SK-N-SH treated with all-trans-retinoic acid at 6 μM for 48 hours (cell line): ENCODE measurements at regions not wholly inside any gene's neighbourhood (a gene's known extent, or its start where the extent isn't known, plus 50 kb on each side); places are given as distances from the start of the nearest gene placed in this dataset.

Experiments
- ARNTL ChIP-seq: fragments of 450-650 bp; formaldehyde crosslinking; IDR thresholded peaks from 2 replicates; pipeline ENCODE4 v1.5.0; 2020; ENCODE audit warnings: low read depth, mild to moderate bottlenecking, moderate library complexity, borderline replicate concordance
- BACH2 ChIP-seq: fragments of 250-450 bp; sonication (Bioruptor Pico); IDR thresholded peaks from 2 replicates; pipeline ENCODE4 v1.9.0; 2021; ENCODE audit warnings: mild to moderate bottlenecking, borderline replicate concordance
- ESRRG ChIP-seq: fragments of 250-450 bp; sonication (Bioruptor Pico); IDR thresholded peaks from 2 replicates; pipeline ENCODE4 v1.6.1; 2021; ENCODE audit warnings: mild to moderate bottlenecking
- GLIS3 ChIP-seq: fragments of 250-450 bp; sonication (Bioruptor Pico); IDR thresholded peaks from 2 replicates; pipeline ENCODE4 v1.5.0; 2020; ENCODE audit warnings: mild to moderate bottlenecking, moderate library complexity
- OSR1 ChIP-seq: fragments of 250-450 bp; sonication (Bioruptor Pico); IDR thresholded peaks from 2 replicates; pipeline ENCODE4 v1.8.0; 2022; ENCODE audit warnings: moderate library complexity, mild to moderate bottlenecking, inconsistent platforms
- PPARA ChIP-seq: fragments of 250-450 bp; sonication (Bioruptor Pico); IDR thresholded peaks from 2 replicates; pipeline ENCODE4 v1.5.0; 2020; ENCODE audit warnings: mild to moderate bottlenecking, borderline replicate concordance
- SNAI2 ChIP-seq: fragments of 250-450 bp; sonication (Bioruptor Pico); IDR thresholded peaks from 2 replicates; pipeline ENCODE4 v1.5.0; 2020; ENCODE audit warnings: mild to moderate bottlenecking, moderate library complexity
- TCF4 ChIP-seq: fragments of 250-450 bp; sonication (Bioruptor Pico); IDR thresholded peaks from 2 replicates; pipeline ENCODE4 v1.8.0; 2021; ENCODE audit warnings: mild to moderate bottlenecking, moderate library complexity, borderline replicate concordance
- ZFP30 ChIP-seq: fragments of 450-650 bp; formaldehyde crosslinking; IDR thresholded peaks from 2 replicates; pipeline ENCODE4 v1.5.0; 2022; ENCODE audit warnings: mild to moderate bottlenecking, moderate library complexity
- ZNF70 ChIP-seq: fragments of 450-650 bp; formaldehyde crosslinking; IDR thresholded peaks from 2 replicates; pipeline ENCODE4 v1.5.0; 2020; ENCODE audit warnings: mild to moderate bottlenecking, moderate library complexity

- TF ChIP-seq TCF4 (CRISPR knock-in tag) (no peak), GLIS3 (CRISPR knock-in tag) (no peak), SNAI2 (CRISPR knock-in tag) (no peak), ZFP30 (CRISPR knock-in tag) (no peak), PPARA (no peak), OSR1 (CRISPR knock-in tag) (no peak), ESRRG (CRISPR knock-in tag) (no peak), ZNF70 (CRISPR knock-in tag) (no peak), BACH2 (CRISPR knock-in tag) (no peak), ARNTL (CRISPR knock-in tag) (no peak)
Measured at GRCh38 chr5:71832812-71833715, 114.0 kb downstream of the CARTPT start.
